ENCODE measurements at regions not wholly inside any gene's neighbourhood (a gene's known extent, or its start where the extent isn't known, plus 50 kb on each side); places are given as distances from the start of the nearest gene placed in this dataset.
"Not testable (repeated sequence)": the region's sequence is repeated elsewhere in the genome, so short reads cannot be mapped to it uniquely, and the experiment has no call there.

- H3K27me3 ChIP-seq = no peaks in the 10 kb centered on the region
- no peak overlapping the region for H3K27ac ChIP-seq
- no peak for TF ChIP-seq CTCF (IDR thresholded peaks at IDR 0.05; ENCODE audit: low read depth, low read length)
- H3K9me3 ChIP-seq (ENCODE audit: low read depth) = no peaks in the 10 kb centered on the region
- H3K4me3 ChIP-seq = no peak overlapping the region
- DNase-seq (ENCODE audit: low read depth in 1 of 2, low spot score in 1 of 2) = no peak
- no peaks in the 10 kb centered on the region for H3K36me3 ChIP-seq
- peaks cover 8% of the 10 kb centered on the region for H3K4me1 ChIP-seq (ENCODE audit: low read depth)
Observed at GRCh38 chr9:89943728-89944127, 338.9 kb downstream of the GADD45G start.

GRCh38 chr9:89945133-89945532, 340.3 kb downstream of the GADD45G start:
- no peak overlapping the region for H3K27ac ChIP-seq
- no peak overlapping the region for H3K4me3 ChIP-seq
- H3K27me3 ChIP-seq = no peaks in the 10 kb centered on the region
- H3K4me1 ChIP-seq (ENCODE audit: low read depth) = peaks cover 3% of the 10 kb centered on the region
- no peaks in the 10 kb centered on the region for H3K9me3 ChIP-seq (ENCODE audit: low read depth)
- no peak for DNase-seq (ENCODE audit: low read depth in 1 of 2, low spot score in 1 of 2)
- TF ChIP-seq CTCF (IDR thresholded peaks at IDR 0.05; ENCODE audit: low read depth, low read length) = peak; percentile 6
- no peaks in the 10 kb centered on the region for H3K36me3 ChIP-seq

- no peak for DNase-seq (ENCODE audit: low read depth in 1 of 2, low spot score in 1 of 2)
- H3K27me3 ChIP-seq = no peaks in the 10 kb centered on the region
- no peak for TF ChIP-seq CTCF (IDR thresholded peaks at IDR 0.05; ENCODE audit: low read depth, low read length)
- H3K4me3 ChIP-seq = no peak overlapping the region
- H3K4me1 ChIP-seq (ENCODE audit: low read depth) = peaks cover 3% of the 10 kb centered on the region
- H3K9me3 ChIP-seq (ENCODE audit: low read depth) = no peaks in the 10 kb centered on the region
- H3K36me3 ChIP-seq = no peaks in the 10 kb centered on the region
- H3K27ac ChIP-seq = no peak overlapping the region
Observed at GRCh38 chr9:89946741-89947140, 341.9 kb downstream of the GADD45G start.

- Histone ChIP-seq H3K4me3 (no peak overlapping the region), H3K27me3 (no peaks in the 10 kb centered on the region), H3K27ac (no peak overlapping the region), H3K4me1 (ENCODE audit: low read depth) (no peaks in the 10 kb centered on the region), H3K36me3 (no peaks in the 10 kb centered on the region), H3K9me3 (ENCODE audit: low read depth) (no peaks in the 10 kb centered on the region)
- no peak for TF ChIP-seq CTCF (IDR thresholded peaks at IDR 0.05; ENCODE audit: low read depth, low read length)
- DNase-seq (ENCODE audit: low read depth in 1 of 2, low spot score in 1 of 2) = no peak
Observed at GRCh38 chr9:89949111-89949510, 344.3 kb downstream of the GADD45G start.

GRCh38 chr9:89951675-89952074, 346.9 kb downstream of the GADD45G start:
- H3K27ac ChIP-seq = no peak overlapping the region
- no peak for TF ChIP-seq CTCF (IDR thresholded peaks at IDR 0.05; ENCODE audit: low read depth, low read length)
- no peaks in the 10 kb centered on the region for H3K36me3 ChIP-seq
- no peaks in the 10 kb centered on the region for H3K4me1 ChIP-seq (ENCODE audit: low read depth)
- DNase-seq (ENCODE audit: low read depth in 1 of 2, low spot score in 1 of 2) = peak in 1 of 2 donors; percentile 9
- H3K4me3 ChIP-seq = no peak overlapping the region
- no peaks in the 10 kb centered on the region for H3K27me3 ChIP-seq
- no peaks in the 10 kb centered on the region for H3K9me3 ChIP-seq (ENCODE audit: low read depth)

- Histone ChIP-seq H3K4me3 (no peak overlapping the region), H3K27me3 (no peaks in the 10 kb centered on the region), H3K9me3 (ENCODE audit: low read depth) (no peaks in the 10 kb centered on the region), H3K27ac (no peak overlapping the region), H3K36me3 (no peaks in the 10 kb centered on the region), H3K4me1 (ENCODE audit: low read depth) (no peaks in the 10 kb centered on the region)
- peak in 1 of 2 donors; percentile 15 for DNase-seq (ENCODE audit: low read depth in 1 of 2, low spot score in 1 of 2)
- TF ChIP-seq CTCF (IDR thresholded peaks at IDR 0.05; ENCODE audit: low read depth, low read length) = no peak
Observed at GRCh38 chr9:89952401-89952800, 347.6 kb downstream of the GADD45G start.

GRCh38 chr9:89953263-89953662, 348.5 kb downstream of the GADD45G start:
- H3K36me3 ChIP-seq = not testable (repeated sequence)

More at GRCh38 chr9:89953263-89953662, 348.5 kb downstream of the GADD45G start:
- not testable (repeated sequence) for H3K4me1 ChIP-seq (ENCODE audit: low read depth); H3K27me3 ChIP-seq; H3K9me3 ChIP-seq (ENCODE audit: low read depth); H3K27ac ChIP-seq; DNase-seq (ENCODE audit: low read depth in 1 of 2, low spot score in 1 of 2); H3K4me3 ChIP-seq

Data from cardiac muscle cell (in vitro differentiated cells and primary cell).